SK-N-SH (cell line): ENCODE measurements at regions not wholly inside any gene's neighbourhood (a gene's known extent, or its start where the extent isn't known, plus 50 kb on each side); places are given as distances from the start of the nearest gene placed in this dataset.

Experiments
- CTCF ChIA-PET: fragments of 300-600, 350-600 bp; formaldehyde crosslinking; extraction: SDS; loops from one replicate; lab custom pipeline; 2021; lab: Yijun Ruan, JAX
- POLR2A ChIA-PET: fragments of 350-600 bp; sonication (Branson Sonifier 250); formaldehyde crosslinking; extraction: SDS; loops from one replicate; lab custom pipeline; 2020; ENCODE audit warnings: antibody characterized with exemption, inconsistent platforms; lab: Yijun Ruan, JAX
- DNase-seq: peaks from one replicate; pipeline ENCODE4 v3.0.0; 2012
- H2AFZ ChIP-seq: fragments of 200-600 bp; sonication (generic); 2 replicates; pipeline ENCODE4 v1.8.1; 2016; ENCODE audit warnings: antibody characterized with exemption, mild to moderate bottlenecking, low read depth
- H3F3A ChIP-seq: fragments of 200-600 bp; sonication (generic); replicated peaks from 2 replicates; pipeline ENCODE3; 2016; ENCODE audit warnings: antibody characterized with exemption, mild to moderate bottlenecking; ENCODE audit not compliant: insufficient read depth
- H3K27ac ChIP-seq, 2 experiments: fragments of 200-500 bp in 1 of 2; fragments of 200-600 bp in 1 of 2; sonication (Bioruptor generic) in 1 of 2; sonication (generic), shearing (Covaris generic) in 1 of 2; 2 replicates each; pipeline versions ENCODE4 v1.5.1 to v1.6.1; 2014 to 2016; ENCODE audit warnings: low read depth in 2 of 2, inconsistent platforms in 1 of 2, low read length in 1 of 2, mild to moderate bottlenecking in 1 of 2, mixed read lengths in 1 of 2
- H3K27me3 ChIP-seq: fragments of 200-600 bp; sonication (generic), shearing (Covaris generic); 2 replicates; pipeline ENCODE4 v1.6.1; 2016; ENCODE audit warnings: mixed run types; ENCODE audit not compliant: insufficient read depth
- H3K36me3 ChIP-seq, 2 experiments: fragments of 200-500 bp in 1 of 2; fragments of 200-600 bp in 1 of 2; sonication (Bioruptor generic) in 1 of 2; sonication (generic) in 1 of 2; replicated peaks in 1 of 2; 2 replicates each; pipeline versions ENCODE3 to v1.5.1; 2014 to 2016; ENCODE audit warnings: low read length in 1 of 2, mild to moderate bottlenecking in 1 of 2; ENCODE audit not compliant: insufficient read depth in 2 of 2, control insufficient read depth in 1 of 2
- H3K4me1 ChIP-seq, 2 experiments: fragments of 200-500 bp in 1 of 2; fragments of 200-600 bp in 1 of 2; sonication (Bioruptor generic) in 1 of 2; sonication (generic), shearing (Covaris generic) in 1 of 2; 2 replicates each; pipeline versions ENCODE4 v1.5.1 to v1.6.1; 2014 to 2016; ENCODE audit warnings: low read depth in 1 of 2, low read length in 1 of 2, mixed run types in 1 of 2; ENCODE audit not compliant: insufficient read depth in 2 of 2, control insufficient read depth in 1 of 2
- H3K4me2 ChIP-seq: fragments of 200-600 bp; sonication (generic), shearing (Covaris generic); 2 replicates; pipeline ENCODE4 v1.6.1; 2017; ENCODE audit warnings: mixed run types
- H3K4me3 ChIP-seq, 2 experiments: fragments of 200-500 bp in 1 of 2; fragments of 200-600 bp in 1 of 2; sonication (Bioruptor generic) in 1 of 2; sonication (generic), shearing (Covaris generic) in 1 of 2; 2 replicates each; pipeline versions ENCODE4 v1.5.1 to v1.8.1; 2014 to 2016; ENCODE audit warnings: low read depth in 2 of 2, inconsistent platforms in 1 of 2, low read length in 1 of 2, mild to moderate bottlenecking in 1 of 2, mixed read lengths in 1 of 2, moderate library complexity in 1 of 2
- H3K79me2 ChIP-seq: fragments of 200-600 bp; sonication (generic); 2 replicates; pipeline ENCODE4 v1.8.1; 2017; ENCODE audit warnings: mild to moderate bottlenecking; ENCODE audit not compliant: insufficient read depth
- H3K9ac ChIP-seq: fragments of 200-600 bp; sonication (generic); 2 replicates; pipeline ENCODE4 v1.6.1; 2017; ENCODE audit warnings: mixed run types
- H3K9me2 ChIP-seq: fragments of 200-600 bp; sonication (generic); 2 replicates; pipeline ENCODE4 v1.6.1; 2017; ENCODE audit warnings: mixed run types
- H3K9me3 ChIP-seq: fragments of 200-600 bp; sonication (generic); 2 replicates; pipeline ENCODE4 v1.6.1; 2017; ENCODE audit warnings: mixed run types, mild to moderate bottlenecking, moderate library complexity
- H4K20me1 ChIP-seq: fragments of 200-600 bp; sonication (generic); 2 replicates; pipeline ENCODE4 v1.6.1; 2017; ENCODE audit warnings: mild to moderate bottlenecking, mixed run types; ENCODE audit not compliant: insufficient read depth
- CHD2 ChIP-seq: fragments of 150-350 bp; IDR thresholded peaks from 2 replicates; pipeline ENCODE4 v1.6.1; 2018; ENCODE audit warnings: low read length; ENCODE audit not compliant: partially characterized antibody
- ELF1 ChIP-seq: IDR thresholded peaks from 2 replicates; pipeline ENCODE4 v1.4.0; 2012
- FOXJ3 ChIP-seq: sonication (generic); formaldehyde crosslinking; IDR thresholded peaks from 2 replicates; pipeline ENCODE4 v1.5.1; 2020; ENCODE audit warnings: mild to moderate bottlenecking, missing genetic modification reagents
- FOXM1 ChIP-seq: IDR thresholded peaks from 2 replicates; pipeline ENCODE4 v1.4.0; 2012; ENCODE audit warnings: low read depth, mild to moderate bottlenecking
- IRF3 ChIP-seq: fragments of 150-350 bp; IDR thresholded peaks from 2 replicates; pipeline ENCODE4 v1.6.1; 2016; ENCODE audit warnings: mild to moderate bottlenecking, low read depth, low read length
- MAX ChIP-seq: IDR thresholded peaks from 2 replicates; pipeline ENCODE4 v1.4.0; 2012; ENCODE audit warnings: low read depth
- MXI1 ChIP-seq: IDR thresholded peaks from 2 replicates; pipeline ENCODE4 v1.6.1; 2012; ENCODE audit warnings: mild to moderate bottlenecking, low read depth, low read length, improper control_type of control experiment
- SMC3 ChIP-seq: IDR thresholded peaks from 2 replicates; pipeline ENCODE4 v1.6.1; 2012; ENCODE audit warnings: low read depth, low read length, improper control_type of control experiment
- TCF12 ChIP-seq: IDR thresholded peaks from 2 replicates; pipeline ENCODE4 v1.4.0; 2012
- USF2 ChIP-seq: fragments of 150-350 bp; IDR thresholded peaks from 2 replicates; pipeline ENCODE4 v1.6.1; 2017; ENCODE audit warnings: antibody characterized with exemption, low read length, low read depth, borderline replicate concordance
- ZBTB33 ChIP-seq: IDR thresholded peaks from 2 replicates; pipeline ENCODE4 v1.4.0; 2012; ENCODE audit warnings: low read depth, borderline replicate concordance
- WGBS: methylation state at CpG from one replicate; pipeline ENCODE4 v1.1.6; 2017; ENCODE audit warnings: low lambda C conversion rate; 5-methylcytosine and 5-hydroxymethylcytosine counted together

- POLR2A ChIA-PET: no interaction called here
These were observed 69.6 kb upstream of the TEKT1 start for GRCh38 chr17:6901086-6901485.

GRCh38 chr17:6903326-6903900 lies 71.9 kb upstream of the TEKT1 start:
- Histone ChIP-seq H3K27ac (no peak overlapping the region), H3K9me2 (no peaks in the 10 kb centered on the region), H2AFZ (no peak overlapping the region), H3K4me3 (no peak overlapping the region), H3K79me2 (no peaks in the 10 kb centered on the region), H3F3A (no peaks in the 10 kb centered on the region), H3K9me3 (no peaks in the 10 kb centered on the region), H3K36me3 (no peaks in the 10 kb centered on the region), H3K9ac (no peak overlapping the region)
- CTCF ChIA-PET: interaction anchor here (0.8 to 2.9 kb wide), 5 partner anchors 11 to 237 kb away, joined by 3 to 17 read pairs (median 6); no protein-coding TSS in a partner anchor
- no peak for DNase-seq
- TF ChIP-seq FOXJ3 (CRISPR knock-in tag) (no peak), USF2 (no peak), ZBTB33 (no peak), TCF12 (no peak), MXI1 (no peak), SMC3 (no peak), ELF1 (no peak)
- TF ChIP-seq, all 33 proteins: peak for 0
- Histone ChIP-seq H3K4me1 (no peaks in the 10 kb centered on the region), H3K27me3 (no peaks in the 10 kb centered on the region), H4K20me1 (no peaks in the 10 kb centered on the region), H3K4me2 (no peak overlapping the region)
- POLR2A ChIA-PET: no interaction called here
- WGBS: 74% methylated on average over 7 of the region's 7 CpGs

More at GRCh38 chr17:6901086-6901485, 69.6 kb upstream of the TEKT1 start:
- no peak overlapping the region for H3K27ac ChIP-seq
- H3K4me3 ChIP-seq: no peak overlapping the region
- no peaks in the 10 kb centered on the region for H3K9me3 ChIP-seq
- 44% methylated on average over 3 of the region's 3 CpGs for WGBS
- TF ChIP-seq CHD2 (no peak), SMC3 (no peak), IRF3 (no peak), ZBTB33 (no peak), FOXM1 (no peak), MAX (no peak)
- H3K9me2 ChIP-seq: no peaks in the 10 kb centered on the region
- no peaks in the 10 kb centered on the region for H3F3A ChIP-seq
- no peaks in the 10 kb centered on the region for H3K27me3 ChIP-seq
- no peaks in the 10 kb centered on the region for H3K4me1 ChIP-seq
- H3K36me3 ChIP-seq: no peaks in the 10 kb centered on the region
- no peak for DNase-seq
- H3K4me2 ChIP-seq: no peak overlapping the region
- CTCF ChIA-PET: interaction anchor here (0.7 kb wide), 1 partner anchor 9 kb away, joined by 3 read pairs; no protein-coding TSS in a partner anchor
- H4K20me1 ChIP-seq: no peaks in the 10 kb centered on the region
- no peaks in the 10 kb centered on the region for H3K79me2 ChIP-seq
- H2AFZ ChIP-seq: no peak overlapping the region
- no peak overlapping the region for H3K9ac ChIP-seq
